Activated T-helper 17 cell treated with anti-CD3 and anti-CD28 coated beads, Interleukin-2, amount 50 U/mL, for 72 hours (primary cell): ENCODE measurements at regions not wholly inside any gene's neighbourhood (a gene's known extent, or its start where the extent isn't known, plus 50 kb on each side); places are given as distances from the start of the nearest gene placed in this dataset.

ENCODE experiments used
- ATAC-seq: fragments of 150-1000 bp; cut with Tn5 transposase; replicated peaks from 2 replicates; pipeline ENCODE4 v1.10.0; 2021; ENCODE audit warnings: mild to moderate bottlenecking, moderate library complexity
- H3K27ac Mint-ChIP-seq: one replicate; pipeline ENCODE4 v1.8.0; 2022; ENCODE audit warnings: mixed read lengths
- H3K27me3 Mint-ChIP-seq: one replicate; pipeline ENCODE4 v1.8.0; 2022; ENCODE audit warnings: mixed read lengths
- H3K36me3 Mint-ChIP-seq: one replicate; pipeline ENCODE4 v1.8.0; 2022; ENCODE audit warnings: low read depth, mild to moderate bottlenecking, mixed read lengths
- H3K4me1 Mint-ChIP-seq: one replicate; pipeline ENCODE4 v1.8.0; 2022; ENCODE audit warnings: mixed read lengths
- H3K4me3 Mint-ChIP-seq: one replicate; pipeline ENCODE4 v1.8.0; 2022; ENCODE audit warnings: mild to moderate bottlenecking, mixed read lengths
- H3K9me3 Mint-ChIP-seq: one replicate; pipeline ENCODE4 v1.8.0; 2022; ENCODE audit warnings: mixed read lengths

DNA sequence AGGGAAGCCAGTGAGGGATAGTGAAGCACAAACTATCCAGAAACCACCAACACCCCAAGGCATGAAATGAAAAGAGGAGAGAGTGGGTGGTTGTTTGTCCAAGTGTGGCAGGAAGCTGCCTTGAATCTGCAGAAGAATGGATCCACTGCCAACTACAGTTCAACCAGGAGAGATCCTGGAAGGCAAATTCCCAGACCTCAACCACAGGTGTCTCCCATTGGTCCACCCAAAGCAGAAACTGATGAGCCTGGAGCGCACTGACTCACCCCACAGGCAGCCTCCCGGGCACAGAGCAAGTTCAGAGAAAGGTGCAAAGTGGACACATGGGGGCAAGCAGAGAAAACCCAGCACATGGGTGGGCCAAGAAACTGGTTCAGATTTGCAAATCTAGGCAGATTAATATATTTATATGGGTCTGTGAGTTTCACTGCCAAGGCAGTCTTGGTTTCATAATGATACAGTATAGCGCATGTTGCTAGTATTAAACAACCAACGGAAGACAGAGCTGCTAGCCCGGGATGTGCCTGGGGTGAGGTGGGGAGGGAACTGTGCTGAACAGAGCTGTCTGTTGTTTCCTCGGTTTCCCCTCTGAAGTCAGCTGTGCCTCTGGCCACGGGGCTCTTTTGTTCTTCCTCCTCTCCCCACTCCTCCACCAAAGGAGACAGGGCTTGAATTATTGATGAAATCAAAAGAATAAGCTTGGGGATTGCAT, 416.2 kb upstream of the CCDC196 start:
- no peak for ATAC-seq
- Mint-ChIP-seq H3K27me3 (peaks cover 9% of the 10 kb centered on the region), H3K27ac (no peak overlapping the region), H3K36me3 (no peaks in the 10 kb centered on the region), H3K9me3 (no peaks in the 10 kb centered on the region), H3K4me3 (no peak overlapping the region), H3K4me1 (no peaks in the 10 kb centered on the region)

DNA sequence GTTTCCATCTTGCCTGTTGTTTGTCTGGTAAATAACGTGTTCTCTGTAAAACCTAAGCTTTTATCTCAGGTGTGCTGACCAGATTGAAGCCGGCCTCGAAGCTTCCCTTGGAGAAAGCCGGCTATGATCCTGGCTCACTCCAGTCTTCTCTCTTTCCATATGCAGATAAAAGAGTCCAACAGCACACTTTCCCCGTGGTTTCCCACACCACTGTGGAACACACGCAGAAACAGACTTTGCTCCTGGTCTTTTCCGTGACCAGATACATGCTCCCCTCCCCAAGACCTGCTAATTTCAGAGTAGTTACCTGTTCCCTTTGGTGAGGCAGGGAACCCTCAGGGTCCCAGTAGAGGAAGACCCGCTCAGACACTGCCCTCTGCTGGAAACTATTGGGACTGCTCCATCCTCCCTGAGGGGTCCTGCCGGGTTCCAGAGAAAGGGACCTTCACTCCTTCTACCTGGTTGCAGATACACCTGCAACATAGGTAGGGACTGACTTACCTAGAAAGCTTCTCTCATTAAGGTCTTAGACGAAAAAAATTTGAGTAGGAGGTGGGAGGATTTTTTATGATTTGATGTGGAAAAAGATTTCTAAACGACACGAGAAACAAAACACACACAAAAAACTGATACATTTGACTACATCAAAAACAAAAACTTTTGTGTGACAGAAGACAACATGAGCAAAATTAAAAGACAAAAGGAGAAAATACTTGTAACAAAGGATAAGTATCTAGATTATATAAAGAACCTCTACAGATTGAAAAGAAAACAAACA, 415.4 kb upstream of the CCDC196 start:
- Mint-ChIP-seq H3K4me3 (no peak overlapping the region), H3K27me3 (peaks cover 9% of the 10 kb centered on the region), H3K27ac (no peak overlapping the region), H3K36me3 (no peaks in the 10 kb centered on the region), H3K4me1 (no peaks in the 10 kb centered on the region), H3K9me3 (no peaks in the 10 kb centered on the region)
- ATAC-seq: peak; percentile 47

DNA sequence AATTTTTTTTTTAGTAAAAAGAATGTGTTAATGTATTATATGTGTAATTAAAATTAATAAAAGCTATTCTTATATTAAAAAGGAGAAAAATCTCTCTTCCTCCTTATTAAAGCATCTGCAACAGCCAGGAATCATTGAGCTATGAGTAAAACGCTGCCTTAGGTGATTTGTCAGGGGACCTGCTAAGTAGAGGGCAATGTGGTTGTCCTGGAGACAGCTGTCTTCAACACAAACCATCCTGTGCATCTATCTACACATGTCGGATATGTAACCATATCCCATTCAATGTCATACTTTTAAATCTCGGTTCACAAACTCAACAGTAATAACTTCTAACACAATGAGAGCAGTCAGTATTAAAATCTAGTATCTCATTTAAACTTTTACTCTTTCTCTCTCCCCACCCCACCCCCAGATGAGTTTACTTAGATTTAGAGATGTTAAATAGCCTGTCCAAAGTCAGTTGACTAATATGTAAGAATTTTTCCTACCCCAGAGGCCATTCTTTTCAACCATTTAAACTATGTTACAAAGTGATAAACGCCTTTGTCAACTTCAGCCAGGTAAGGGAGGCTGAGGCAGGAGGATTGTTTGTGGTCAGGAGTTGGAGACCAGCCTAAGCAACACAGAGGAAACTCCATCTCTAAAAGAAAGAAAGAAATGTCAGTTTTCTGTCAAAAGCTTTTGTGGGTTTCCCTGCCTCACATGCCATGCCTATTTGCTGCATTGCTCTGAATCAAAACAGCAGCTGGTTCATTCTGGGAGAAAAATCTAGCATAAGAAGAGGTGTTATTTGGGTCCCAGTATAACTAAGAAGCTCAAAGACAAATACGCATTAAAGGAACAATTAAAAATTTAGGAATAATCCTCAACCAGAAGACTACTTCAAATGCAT, 413.7 kb upstream of the CCDC196 start:
- no peaks in the 10 kb centered on the region for H3K36me3 Mint-ChIP-seq
- no peaks in the 10 kb centered on the region for H3K4me1 Mint-ChIP-seq
- no peaks in the 10 kb centered on the region for H3K9me3 Mint-ChIP-seq
- H3K27ac Mint-ChIP-seq: no peak overlapping the region
- no peak for ATAC-seq
- no peak overlapping the region for H3K4me3 Mint-ChIP-seq
- H3K27me3 Mint-ChIP-seq: peaks cover 13% of the 10 kb centered on the region

DNA sequence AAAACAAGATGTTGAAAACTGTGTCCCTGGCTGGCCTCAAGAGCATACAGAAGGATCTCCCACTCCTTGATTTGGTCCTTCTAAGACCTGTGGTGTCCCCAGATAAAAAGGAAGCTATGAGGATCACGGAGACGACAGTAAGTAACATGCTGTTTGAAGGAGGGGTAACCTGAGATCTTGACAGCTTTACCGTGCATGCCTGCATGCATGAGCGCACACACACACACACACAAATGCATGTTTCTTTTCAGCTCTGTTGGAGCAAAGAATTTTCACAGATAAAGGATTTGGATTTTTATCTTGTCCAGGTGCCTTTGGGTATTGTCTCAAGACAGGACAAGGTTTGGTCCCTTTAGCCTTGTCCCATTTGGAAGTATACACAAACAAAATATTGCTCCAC, 411.6 kb upstream of the CCDC196 start:
- H3K27ac Mint-ChIP-seq: no peak overlapping the region
- no peak overlapping the region for H3K4me3 Mint-ChIP-seq
- no peak for ATAC-seq
- H3K9me3 Mint-ChIP-seq: no peaks in the 10 kb centered on the region
- peaks cover 15% of the 10 kb centered on the region for H3K27me3 Mint-ChIP-seq
- no peaks in the 10 kb centered on the region for H3K36me3 Mint-ChIP-seq
- H3K4me1 Mint-ChIP-seq: no peaks in the 10 kb centered on the region

DNA sequence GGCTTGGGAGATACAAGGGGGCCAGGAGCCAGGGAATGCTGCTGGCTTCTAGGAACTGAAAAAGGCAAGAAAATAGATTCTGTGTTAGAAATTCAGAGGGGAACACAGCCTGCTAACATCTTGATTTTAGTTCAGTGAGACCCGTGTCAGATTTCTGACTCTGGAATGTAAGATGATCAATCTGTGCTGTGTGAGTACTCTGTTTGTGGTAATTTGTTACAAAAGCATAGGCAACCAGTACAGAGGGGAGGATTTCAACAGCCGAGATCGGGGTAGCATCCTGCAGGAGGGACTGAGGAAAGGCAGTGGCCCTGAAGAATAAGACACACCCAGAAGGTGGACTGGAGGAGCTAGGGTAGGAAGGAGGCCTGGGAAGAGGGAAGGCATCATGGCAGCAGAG, 410.0 kb upstream of the CCDC196 start:
- no peak for ATAC-seq
- no peaks in the 10 kb centered on the region for H3K4me1 Mint-ChIP-seq
- no peaks in the 10 kb centered on the region for H3K9me3 Mint-ChIP-seq
- H3K36me3 Mint-ChIP-seq: no peaks in the 10 kb centered on the region
- H3K27ac Mint-ChIP-seq: no peak overlapping the region
- peaks cover 18% of the 10 kb centered on the region for H3K27me3 Mint-ChIP-seq
- no peak overlapping the region for H3K4me3 Mint-ChIP-seq

DNA sequence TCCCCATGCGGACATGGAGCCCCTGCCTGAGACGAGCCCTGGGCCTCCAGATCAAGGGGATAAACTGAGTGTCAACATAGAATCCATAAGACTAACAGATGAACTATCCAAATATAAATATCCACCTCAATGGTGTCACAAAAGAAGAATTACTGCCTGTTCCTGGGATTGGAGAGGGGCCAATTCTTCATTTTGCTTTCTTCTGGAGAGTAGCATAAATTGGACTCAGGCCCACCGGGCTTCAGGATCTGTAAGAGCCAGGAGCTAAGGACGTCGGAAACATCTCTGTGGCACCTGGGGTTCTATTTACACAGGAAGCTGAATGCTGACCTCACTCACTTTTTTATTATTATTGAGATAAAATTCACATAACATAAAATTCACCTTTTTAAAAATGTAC, 408.2 kb upstream of the CCDC196 start:
- H3K9me3 Mint-ChIP-seq: no peaks in the 10 kb centered on the region
- no peak overlapping the region for H3K4me3 Mint-ChIP-seq
- peaks cover 18% of the 10 kb centered on the region for H3K27me3 Mint-ChIP-seq
- H3K4me1 Mint-ChIP-seq: no peaks in the 10 kb centered on the region
- ATAC-seq: no peak
- no peak overlapping the region for H3K27ac Mint-ChIP-seq
- no peaks in the 10 kb centered on the region for H3K36me3 Mint-ChIP-seq

DNA sequence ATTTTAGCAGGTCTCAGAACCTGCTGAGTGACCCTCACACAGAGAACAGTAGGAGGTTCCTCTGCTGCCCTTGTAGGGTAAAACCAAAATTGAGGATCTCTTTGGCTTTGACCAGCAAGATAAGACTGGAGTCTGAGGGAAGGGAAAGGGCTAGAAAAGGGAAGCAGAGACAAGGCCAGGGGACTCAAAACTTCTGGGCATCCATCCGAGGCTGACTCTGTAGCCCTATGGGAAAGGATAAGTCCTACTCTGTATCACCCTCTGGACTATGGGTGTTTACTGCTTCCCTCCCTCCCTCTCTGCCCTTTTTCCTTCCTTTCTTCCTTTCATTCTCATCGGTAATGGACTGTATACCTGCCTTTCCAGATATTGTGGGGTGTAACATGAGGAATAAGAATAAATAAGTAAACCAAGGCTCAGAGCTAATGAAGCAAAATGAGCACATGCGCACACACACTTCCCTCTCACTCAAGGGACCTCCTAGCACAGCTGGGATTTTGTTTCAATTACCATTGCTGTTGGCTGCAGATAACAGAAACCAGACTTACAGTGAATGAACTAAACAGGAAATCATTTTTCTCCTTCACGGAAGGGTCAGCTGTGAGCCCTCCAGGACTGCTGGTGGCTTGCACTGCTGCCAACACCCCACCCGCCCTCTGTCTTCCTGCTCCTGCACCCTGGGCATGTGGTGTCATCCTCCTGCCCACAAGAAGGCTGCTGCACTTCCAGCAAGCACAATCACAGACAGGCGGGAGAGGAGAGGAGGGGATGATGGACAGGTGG, 404.4 kb upstream of the CCDC196 start:
- no peaks in the 10 kb centered on the region for H3K4me1 Mint-ChIP-seq
- H3K27me3 Mint-ChIP-seq: peaks cover 28% of the 10 kb centered on the region
- H3K27ac Mint-ChIP-seq: no peak overlapping the region
- H3K4me3 Mint-ChIP-seq: no peak overlapping the region
- H3K36me3 Mint-ChIP-seq: no peaks in the 10 kb centered on the region
- ATAC-seq: no peak
- H3K9me3 Mint-ChIP-seq: no peaks in the 10 kb centered on the region

DNA sequence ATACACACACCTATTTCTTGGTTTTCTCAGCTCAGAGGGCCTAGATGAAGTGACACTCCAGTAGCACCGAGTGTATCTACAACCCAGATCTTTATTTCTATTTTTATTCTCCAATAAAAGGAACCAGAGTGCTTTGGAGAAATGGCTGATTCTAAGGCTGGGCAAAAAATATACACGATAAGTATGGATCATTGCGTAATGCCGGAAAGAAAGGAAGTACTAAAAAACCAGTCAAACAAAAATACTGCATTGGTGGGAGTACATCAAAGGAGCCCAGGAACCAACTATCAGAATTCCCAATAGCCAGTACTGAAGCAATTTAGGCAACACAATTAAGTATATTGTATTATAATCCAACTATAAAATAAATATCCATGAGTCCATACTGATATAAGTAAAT, 400.9 kb upstream of the CCDC196 start:
- Mint-ChIP-seq H3K4me1 (no peaks in the 10 kb centered on the region), H3K4me3 (no peak overlapping the region), H3K9me3 (no peaks in the 10 kb centered on the region), H3K27me3 (peaks cover 17% of the 10 kb centered on the region), H3K36me3 (no peaks in the 10 kb centered on the region), H3K27ac (no peak overlapping the region)
- no peak for ATAC-seq

DNA sequence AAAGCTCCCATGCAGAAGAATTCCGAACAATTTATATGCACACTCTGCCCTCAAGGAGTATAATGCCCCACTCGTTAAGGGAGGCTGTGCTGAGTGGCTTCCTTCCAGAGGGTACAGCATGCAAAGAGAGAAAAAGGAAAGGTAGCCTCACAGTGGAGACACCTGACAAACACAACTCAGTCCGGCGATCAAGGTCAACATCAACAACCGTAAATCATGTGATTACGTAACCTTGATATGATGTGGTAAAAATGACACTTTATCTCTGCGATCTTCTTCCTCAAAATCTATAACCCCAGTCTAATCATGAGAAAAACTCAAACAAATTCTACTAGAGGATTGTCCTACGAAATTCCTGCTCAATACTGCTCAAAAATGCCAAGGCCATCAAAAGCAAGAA, 400.5 kb upstream of the CCDC196 start:
- Mint-ChIP-seq H3K9me3 (no peaks in the 10 kb centered on the region), H3K27ac (no peak overlapping the region)

DNA sequence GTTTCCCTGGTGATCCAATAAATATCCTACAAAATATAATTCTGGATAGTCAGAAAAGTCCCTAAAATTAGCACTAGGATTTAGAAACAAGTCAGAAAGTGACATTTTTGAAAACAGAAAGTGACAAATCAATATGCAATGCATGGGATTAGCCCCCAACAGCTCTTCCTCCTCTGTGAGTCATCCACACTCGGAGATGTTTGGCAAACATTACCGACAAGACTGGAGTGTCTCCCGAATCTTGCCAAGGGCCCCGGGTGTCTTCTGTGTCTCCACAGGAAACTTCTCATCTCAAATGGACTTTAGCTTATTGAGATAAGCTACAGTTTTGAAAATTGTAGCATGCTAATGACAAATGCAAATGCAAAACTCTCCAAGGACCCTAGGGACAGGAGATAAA, 398.9 kb upstream of the CCDC196 start:
- Mint-ChIP-seq H3K4me3 (no peak overlapping the region), H3K27me3 (peaks cover 11% of the 10 kb centered on the region), H3K9me3 (no peaks in the 10 kb centered on the region), H3K36me3 (no peaks in the 10 kb centered on the region), H3K27ac (no peak overlapping the region), H3K4me1 (no peaks in the 10 kb centered on the region)
- ATAC-seq: no peak

More for the DNA sequence above, 400.5 kb upstream of the CCDC196 start:
- ATAC-seq: no peak
- no peaks in the 10 kb centered on the region for H3K4me1 Mint-ChIP-seq
- no peak overlapping the region for H3K4me3 Mint-ChIP-seq
- no peaks in the 10 kb centered on the region for H3K36me3 Mint-ChIP-seq
- peaks cover 14% of the 10 kb centered on the region for H3K27me3 Mint-ChIP-seq

DNA sequence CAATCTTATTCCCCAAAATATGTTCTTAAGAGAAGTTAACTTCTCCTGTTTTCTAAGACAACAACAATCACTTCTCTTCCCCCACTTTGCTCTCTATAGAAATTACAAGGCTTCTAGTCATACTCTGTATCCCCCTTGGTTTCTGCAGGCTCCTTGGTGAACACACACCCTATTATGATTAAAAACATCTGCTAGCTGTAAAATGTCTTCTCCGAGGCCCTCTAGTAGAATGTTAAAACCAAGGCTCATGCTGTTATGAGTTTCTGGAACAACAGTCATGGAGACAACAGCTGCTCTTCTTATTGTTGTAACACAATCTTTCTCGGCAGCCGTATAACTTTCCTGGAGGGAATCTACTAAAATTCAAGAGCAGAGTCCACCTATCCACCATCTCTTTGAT, 397.5 kb upstream of the CCDC196 start:
- no peaks in the 10 kb centered on the region for H3K36me3 Mint-ChIP-seq
- H3K4me1 Mint-ChIP-seq: no peaks in the 10 kb centered on the region
- H3K27ac Mint-ChIP-seq: no peak overlapping the region
- peaks cover 8% of the 10 kb centered on the region for H3K27me3 Mint-ChIP-seq
- no peak for ATAC-seq
- H3K4me3 Mint-ChIP-seq: no peak overlapping the region
- no peaks in the 10 kb centered on the region for H3K9me3 Mint-ChIP-seq

DNA sequence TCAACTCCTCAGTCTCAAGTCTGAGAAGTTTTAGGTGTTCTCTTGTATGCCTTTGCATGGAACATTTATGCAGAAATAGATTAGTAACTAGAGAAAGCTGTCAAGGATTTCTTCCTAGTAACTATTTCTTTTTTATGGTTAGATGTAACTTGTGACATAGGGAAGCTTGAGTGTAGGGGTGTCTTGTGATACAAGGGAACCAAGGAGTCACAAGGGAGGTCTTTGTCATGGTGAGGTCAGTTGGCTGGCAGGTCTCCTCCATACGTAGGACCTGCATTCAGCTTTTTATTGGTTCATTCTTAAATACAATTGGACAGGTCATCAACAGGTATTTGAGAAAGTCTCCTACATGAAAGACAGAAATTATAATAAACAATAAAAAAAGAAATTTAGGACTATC, 394.0 kb upstream of the CCDC196 start:
- Mint-ChIP-seq H3K4me1 (no peaks in the 10 kb centered on the region), H3K27ac (no peak overlapping the region), H3K9me3 (no peaks in the 10 kb centered on the region), H3K4me3 (no peak overlapping the region), H3K27me3 (no peaks in the 10 kb centered on the region), H3K36me3 (no peaks in the 10 kb centered on the region)
- ATAC-seq: no peak

DNA sequence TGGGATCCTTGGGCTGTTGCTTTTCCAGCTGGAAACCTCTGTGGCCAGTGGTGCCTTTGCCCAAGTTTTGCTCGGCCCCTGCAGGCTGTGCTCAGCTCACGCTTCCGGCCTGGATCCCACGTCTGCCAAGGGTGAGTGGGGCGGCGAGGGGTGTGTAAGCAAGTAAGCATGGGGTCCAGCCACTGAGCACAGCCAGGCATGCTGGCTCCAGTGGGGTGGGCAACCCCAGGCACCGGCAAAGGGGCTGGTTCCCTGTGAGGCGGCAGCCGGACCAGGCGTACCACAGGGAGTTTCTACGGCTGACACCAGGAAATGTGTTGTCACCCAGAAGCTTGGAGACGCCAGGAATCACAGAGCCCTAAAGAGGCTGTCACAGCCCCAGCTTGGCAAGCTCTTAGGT, 393.4 kb upstream of the CCDC196 start:
- no peaks in the 10 kb centered on the region for H3K4me1 Mint-ChIP-seq
- H3K27me3 Mint-ChIP-seq: no peaks in the 10 kb centered on the region
- no peak overlapping the region for H3K4me3 Mint-ChIP-seq
- ATAC-seq: no peak
- no peaks in the 10 kb centered on the region for H3K9me3 Mint-ChIP-seq
- no peaks in the 10 kb centered on the region for H3K36me3 Mint-ChIP-seq
- H3K27ac Mint-ChIP-seq: no peak overlapping the region
